IMR-90 (cell line): ENCODE measurements at regions not wholly inside any gene's neighbourhood (a gene's known extent, or its start where the extent isn't known, plus 50 kb on each side); places are given as distances from the start of the nearest gene placed in this dataset.

Experiments used
- CEBPB ChIP-seq: IDR thresholded peaks from 2 replicates; pipeline ENCODE4 v1.6.1; 2012; ENCODE audit warnings: low read depth, low read length, improper control_type of control experiment
- CTCF ChIP-seq: conservative IDR thresholded peaks from 2 replicates; pipeline ENCODE4 v1.5.1; 2012; ENCODE audit warnings: mild to moderate bottlenecking, low read depth, low read length, improper control_type of control experiment
- ELK1 ChIP-seq: fragments of 150-350 bp; IDR thresholded peaks from 2 replicates; pipeline ENCODE4 v1.6.1; 2016; ENCODE audit warnings: low read depth, mild to moderate bottlenecking, low read length, moderate library complexity, borderline replicate concordance
- FOS ChIP-seq: fragments of 150-350 bp; IDR thresholded peaks from 2 replicates; pipeline ENCODE4 v1.6.1; 2016; ENCODE audit warnings: low read depth, low read length
- MAFK ChIP-seq: IDR thresholded peaks from 2 replicates; pipeline ENCODE4 v1.6.1; 2012; ENCODE audit warnings: low read depth, low read length, improper control_type of control experiment
- MXI1 ChIP-seq: IDR thresholded peaks from 2 replicates; pipeline ENCODE4 v1.6.1; 2012; ENCODE audit warnings: low read depth, mild to moderate bottlenecking, low read length, moderate library complexity, borderline replicate concordance
- NFE2L2 ChIP-seq: fragments of 150-350 bp; IDR thresholded peaks from 2 replicates; pipeline ENCODE4 v1.6.1; 2016; ENCODE audit warnings: low read depth, mild to moderate bottlenecking, low read length
- POLR2A ChIP-seq: IDR thresholded peaks from 2 replicates; pipeline ENCODE4 v1.6.1; 2012; ENCODE audit warnings: mild to moderate bottlenecking, low read depth, low read length
- RAD21 ChIP-seq: IDR thresholded peaks from 2 replicates; pipeline ENCODE4 v1.6.1; 2012; ENCODE audit warnings: low read length, improper control_type of control experiment
- RFX5 ChIP-seq: IDR thresholded peaks from 2 replicates; pipeline ENCODE4 v1.8.0; 2012; ENCODE audit warnings: low read depth, mild to moderate bottlenecking, low read length, moderate library complexity
- USF2 ChIP-seq: fragments of 150-350 bp; IDR thresholded peaks from 2 replicates; pipeline ENCODE4 v1.6.1; 2017; ENCODE audit warnings: mild to moderate bottlenecking, antibody characterized with exemption, low read length, low read depth

GRCh38 chr7:81234896-81235295 is 316.0 kb upstream of the SEMA3C start:
- TF ChIP-seq CEBPB (peak; percentile 35; the same call in 1 of the 2 replicates), CTCF (no peak), RAD21 (no peak), RFX5 (no peak), POLR2A (no peak), USF2 (no peak), ELK1 (no peak), MXI1 (no peak), MAFK (no peak), FOS (no peak), NFE2L2 (no peak)
